ENCODE measurements at regions not wholly inside any gene's neighbourhood (a gene's known extent, or its start where the extent isn't known, plus 50 kb on each side); places are given as distances from the start of the nearest gene placed in this dataset.
A peak's percentile ranks its signal among the peaks of the same experiment; 100 is the strongest.

DNA sequence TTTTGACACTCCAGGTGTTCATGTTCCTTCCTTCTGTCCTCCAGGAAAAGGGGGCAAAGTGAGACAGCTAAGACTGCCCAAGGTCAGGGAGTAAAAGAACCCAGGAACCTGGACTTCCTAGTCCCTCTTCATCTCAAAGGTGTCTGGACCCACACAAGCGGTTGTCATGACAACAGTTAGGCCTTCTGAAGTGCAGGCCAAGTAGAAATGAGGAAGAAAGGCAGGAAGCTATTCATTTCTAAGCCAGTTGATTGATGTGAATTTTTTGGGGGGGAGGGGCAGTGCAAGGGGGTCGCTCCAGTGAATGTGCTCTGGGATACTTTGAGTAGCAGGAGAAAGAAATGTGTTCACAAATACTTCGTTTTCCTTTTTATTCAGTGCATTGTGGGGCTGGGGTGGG lies 114.3 kb downstream of the NAV1 start:
- CTCF ChIA-PET: interaction anchor here (0.8 to 4.9 kb wide), 3 partner anchors 51 to 176 kb away, joined by 3 to 50 read pairs (median 32); partner anchors contain the start of gene IPO9
- no peak overlapping the region for H2AFZ ChIP-seq (ENCODE audit: low read depth)
- H3K27ac ChIP-seq (ENCODE audit: low read depth in 2 of 2, low read length in 1 of 2): peak overlapping the region in 1 of 2 experiments; percentile 31; a peak in 1 of 4 replicates
- peaks cover 10 to 46% of the 10 kb centered on the region in 2 experiments for H3K36me3 ChIP-seq (replicated peaks in 1 of 2; ENCODE audit: control insufficient read depth in 1 of 2, insufficient read depth in 2 of 2, low read length in 1 of 2)
- no peak for DNase-seq
- no peaks in the 10 kb centered on the region for H3K27me3 ChIP-seq (ENCODE audit: insufficient read depth)
- H3K4me1 ChIP-seq (ENCODE audit: control insufficient read depth in 1 of 2, insufficient read depth in 2 of 2, low read depth in 1 of 2, low read length in 1 of 2): peaks cover 58 to 79% of the 10 kb centered on the region in 2 experiments
- no peaks in the 10 kb centered on the region for H3K9me3 ChIP-seq
- no peak overlapping the region for H3K4me3 ChIP-seq (ENCODE audit: low read depth in 2 of 2, low read length in 1 of 2)
- POLR2A ChIA-PET: no interaction called here
- 90% methylated on average over 3 of the region's 3 CpGs for WGBS (ENCODE audit: low lambda C conversion rate)
- no peaks in the 10 kb centered on the region for H3K9me2 ChIP-seq
- peak overlapping the region; percentile 40 for H3K4me2 ChIP-seq
- H3K9ac ChIP-seq: no peak overlapping the region
- TF ChIP-seq CHD2 (IDR thresholded peaks at IDR 0.05; ENCODE audit: low read length, partially characterized antibody): no peak
- TF ChIP-seq GATA2 (CRISPR knock-in tag; IDR thresholded peaks at IDR 0.05): no peak
- TF ChIP-seq RXRA (IDR thresholded peaks at IDR 0.05; ENCODE audit: borderline replicate concordance, low read depth): no peak
- TF ChIP-seq, protein P1, sequence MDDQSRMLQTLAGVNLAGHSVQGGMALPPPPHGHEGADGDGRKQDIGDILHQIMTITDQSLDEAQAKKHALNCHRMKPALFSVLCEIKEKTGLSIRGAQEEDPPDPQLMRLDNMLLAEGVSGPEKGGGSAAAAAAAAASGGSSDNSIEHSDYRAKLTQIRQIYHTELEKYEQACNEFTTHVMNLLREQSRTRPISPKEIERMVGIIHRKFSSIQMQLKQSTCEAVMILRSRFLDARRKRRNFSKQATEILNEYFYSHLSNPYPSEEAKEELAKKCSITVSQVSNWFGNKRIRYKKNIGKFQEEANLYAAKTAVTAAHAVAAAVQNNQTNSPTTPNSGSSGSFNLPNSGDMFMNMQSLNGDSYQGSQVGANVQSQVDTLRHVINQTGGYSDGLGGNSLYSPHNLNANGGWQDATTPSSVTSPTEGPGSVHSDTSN (IDR thresholded peaks at IDR 0.05): no peak
- TF ChIP-seq EP300 (IDR thresholded peaks at IDR 0.05; ENCODE audit: borderline replicate concordance in 1 of 2, low read depth in 1 of 2, low read length in 1 of 2): no peak
- no peak for TF ChIP-seq FOXJ3 (CRISPR knock-in tag; IDR thresholded peaks at IDR 0.05)
- TF ChIP-seq, protein P2, sequence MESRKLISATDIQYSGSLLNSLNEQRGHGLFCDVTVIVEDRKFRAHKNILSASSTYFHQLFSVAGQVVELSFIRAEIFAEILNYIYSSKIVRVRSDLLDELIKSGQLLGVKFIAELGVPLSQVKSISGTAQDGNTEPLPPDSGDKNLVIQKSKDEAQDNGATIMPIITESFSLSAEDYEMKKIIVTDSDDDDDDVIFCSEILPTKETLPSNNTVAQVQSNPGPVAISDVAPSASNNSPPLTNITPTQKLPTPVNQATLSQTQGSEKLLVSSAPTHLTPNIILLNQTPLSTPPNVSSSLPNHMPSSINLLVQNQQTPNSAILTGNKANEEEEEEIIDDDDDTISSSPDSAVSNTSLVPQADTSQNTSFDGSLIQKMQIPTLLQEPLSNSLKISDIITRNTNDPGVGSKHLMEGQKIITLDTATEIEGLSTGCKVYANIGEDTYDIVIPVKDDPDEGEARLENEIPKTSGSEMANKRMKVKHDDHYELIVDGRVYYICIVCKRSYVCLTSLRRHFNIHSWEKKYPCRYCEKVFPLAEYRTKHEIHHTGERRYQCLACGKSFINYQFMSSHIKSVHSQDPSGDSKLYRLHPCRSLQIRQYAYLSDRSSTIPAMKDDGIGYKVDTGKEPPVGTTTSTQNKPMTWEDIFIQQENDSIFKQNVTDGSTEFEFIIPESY (IDR thresholded peaks at IDR 0.05; ENCODE audit: borderline replicate concordance, low read depth): no peak
- no peak for TF ChIP-seq NRF1 (IDR thresholded peaks at IDR 0.05; ENCODE audit: low read depth, low read length)
- peaks cover 18% of the 10 kb centered on the region for H3F3A ChIP-seq (replicated peaks; ENCODE audit: insufficient read depth)
- H3K79me2 ChIP-seq (ENCODE audit: insufficient read depth): peaks cover 99% of the 10 kb centered on the region
- H4K20me1 ChIP-seq (ENCODE audit: insufficient read depth): peaks cover 92% of the 10 kb centered on the region

- Histone ChIP-seq H3K36me3 (replicated peaks in 1 of 2; ENCODE audit: control insufficient read depth in 1 of 2, insufficient read depth in 2 of 2, low read length in 1 of 2) (peaks cover 9 to 50% of the 10 kb centered on the region in 2 experiments), H3K79me2 (ENCODE audit: insufficient read depth) (peaks cover 100% of the 10 kb centered on the region), H3K9me2 (no peaks in the 10 kb centered on the region), H3K4me3 (ENCODE audit: low read depth in 2 of 2, low read length in 1 of 2) (no peak overlapping the region), H3K4me1 (ENCODE audit: control insufficient read depth in 1 of 2, insufficient read depth in 2 of 2, low read depth in 1 of 2, low read length in 1 of 2) (peaks cover 58 to 75% of the 10 kb centered on the region in 2 experiments), H3F3A (replicated peaks; ENCODE audit: insufficient read depth) (peaks cover 18% of the 10 kb centered on the region), H3K27ac (ENCODE audit: low read depth in 2 of 2, low read length in 1 of 2) (peak overlapping the region in 1 of 2 experiments; percentile 31; a peak in 1 of 4 replicates), H3K9ac (no peak overlapping the region), H2AFZ (ENCODE audit: low read depth) (no peak overlapping the region), H3K27me3 (ENCODE audit: insufficient read depth) (no peaks in the 10 kb centered on the region), H3K4me2 (peak overlapping the region; percentile 40), H3K9me3 (no peaks in the 10 kb centered on the region), H4K20me1 (ENCODE audit: insufficient read depth) (peaks cover 97% of the 10 kb centered on the region)
- ChIA-PET POLR2A (no interaction called here), CTCF (interaction anchor here (0.7 to 4.9 kb wide), 4 partner anchors 44 to 139 kb away, joined by 3 to 50 read pairs (median 18); no protein-coding TSS in a partner anchor)
- 86% methylated on average over 2 of the region's 2 CpGs for WGBS (ENCODE audit: low lambda C conversion rate)
- no peak for TF ChIP-seq EZH2phosphoT487 (IDR thresholded peaks at IDR 0.05; ENCODE audit: borderline replicate concordance, low read depth)
- TF ChIP-seq SIN3A (IDR thresholded peaks at IDR 0.05; ENCODE audit: borderline replicate concordance, low read depth, low read length): no peak
- no peak for TF ChIP-seq TAF1 (IDR thresholded peaks at IDR 0.05; ENCODE audit: borderline replicate concordance, low read depth, low read length)
- TF ChIP-seq GATA2 (CRISPR knock-in tag; IDR thresholded peaks at IDR 0.05): no peak
- no peak for TF ChIP-seq POLR2AphosphoS5 (IDR thresholded peaks at IDR 0.05; ENCODE audit: low read depth, low read length)
- no peak for TF ChIP-seq SMC3 (IDR thresholded peaks at IDR 0.05; ENCODE audit: low read depth, low read length)
- no peak for TF ChIP-seq JUND (IDR thresholded peaks at IDR 0.05)
- no peak for TF ChIP-seq RAD21 (IDR thresholded peaks at IDR 0.05; ENCODE audit: low read length)
- no peak for TF ChIP-seq RCOR1 (IDR thresholded peaks at IDR 0.05; ENCODE audit: low read length)
- TF ChIP-seq MXI1 (IDR thresholded peaks at IDR 0.05; ENCODE audit: low read depth, low read length): no peak
- TF ChIP-seq, protein P3, sequence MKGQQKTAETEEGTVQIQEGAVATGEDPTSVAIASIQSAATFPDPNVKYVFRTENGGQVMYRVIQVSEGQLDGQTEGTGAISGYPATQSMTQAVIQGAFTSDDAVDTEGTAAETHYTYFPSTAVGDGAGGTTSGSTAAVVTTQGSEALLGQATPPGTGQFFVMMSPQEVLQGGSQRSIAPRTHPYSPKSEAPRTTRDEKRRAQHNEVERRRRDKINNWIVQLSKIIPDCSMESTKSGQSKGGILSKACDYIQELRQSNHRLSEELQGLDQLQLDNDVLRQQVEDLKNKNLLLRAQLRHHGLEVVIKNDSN (IDR thresholded peaks at IDR 0.05; ENCODE audit: borderline replicate concordance, low read depth): no peak
- DNase-seq: no peak
Observed at GRCh38 chr1:201653883-201654282, 115.0 kb downstream of the NAV1 start.
